ENCODE measurements at regions not wholly inside any gene's neighbourhood (a gene's known extent, or its start where the extent isn't known, plus 50 kb on each side); places are given as distances from the start of the nearest gene placed in this dataset.

GRCh38 chr19:33872445-33873320, 76.0 kb downstream of the KCTD15 start:
- DNase-seq (ENCODE audit: low spot score): no peak
- TF ChIP-seq CTCF (IDR thresholded peaks at IDR 0.05; ENCODE audit: poor library complexity, severe bottlenecking): no peak
- H3K36me3 ChIP-seq (ENCODE audit: low read depth): no peaks in the 10 kb centered on the region
- H3K27ac ChIP-seq (ENCODE audit: poor library complexity, severe bottlenecking): no peak overlapping the region
- H3K9me3 ChIP-seq (ENCODE audit: severe bottlenecking): no peaks in the 10 kb centered on the region
- H3K4me1 ChIP-seq (ENCODE audit: insufficient read depth, poor library complexity, severe bottlenecking): no peaks in the 10 kb centered on the region
- ATAC-seq (ENCODE audit: low read depth): peak; percentile 19; the same call in 1 of the 3 replicates
- no peak overlapping the region for H3K4me3 ChIP-seq (ENCODE audit: severe bottlenecking)
- no peaks in the 10 kb centered on the region for H3K27me3 ChIP-seq (ENCODE audit: insufficient read depth, poor library complexity, severe bottlenecking)

GRCh38 chr19:33875071-33875470, 78.4 kb downstream of the KCTD15 start:
- H3K4me1 ChIP-seq (ENCODE audit: insufficient read depth, poor library complexity, severe bottlenecking): no peaks in the 10 kb centered on the region
- no peaks in the 10 kb centered on the region for H3K9me3 ChIP-seq (ENCODE audit: severe bottlenecking)
- no peak for TF ChIP-seq CTCF (IDR thresholded peaks at IDR 0.05; ENCODE audit: poor library complexity, severe bottlenecking)

GRCh38 chr19:33876192-33876591, 79.5 kb downstream of the KCTD15 start:
- Histone ChIP-seq H3K9me3 (ENCODE audit: severe bottlenecking) (no peaks in the 10 kb centered on the region), H3K27me3 (ENCODE audit: insufficient read depth, poor library complexity, severe bottlenecking) (no peaks in the 10 kb centered on the region), H3K4me1 (ENCODE audit: insufficient read depth, poor library complexity, severe bottlenecking) (no peaks in the 10 kb centered on the region), H3K27ac (ENCODE audit: poor library complexity, severe bottlenecking) (no peak overlapping the region), H3K4me3 (ENCODE audit: severe bottlenecking) (no peak overlapping the region), H3K36me3 (ENCODE audit: low read depth) (no peaks in the 10 kb centered on the region)
- DNase-seq (ENCODE audit: low spot score): no peak
- no peak for TF ChIP-seq CTCF (IDR thresholded peaks at IDR 0.05; ENCODE audit: poor library complexity, severe bottlenecking)
- ATAC-seq (ENCODE audit: low read depth): no peak

More at GRCh38 chr19:33875071-33875470, 78.4 kb downstream of the KCTD15 start:
- no peak for ATAC-seq (ENCODE audit: low read depth)
- H3K27ac ChIP-seq (ENCODE audit: poor library complexity, severe bottlenecking): no peak overlapping the region
- no peak overlapping the region for H3K4me3 ChIP-seq (ENCODE audit: severe bottlenecking)
- H3K27me3 ChIP-seq (ENCODE audit: insufficient read depth, poor library complexity, severe bottlenecking): no peaks in the 10 kb centered on the region
- H3K36me3 ChIP-seq (ENCODE audit: low read depth): no peaks in the 10 kb centered on the region
- DNase-seq (ENCODE audit: low spot score): no peak

GRCh38 chr19:33878030-33878544, 81.4 kb downstream of the KCTD15 start:
- Histone ChIP-seq H3K4me1 (ENCODE audit: insufficient read depth, poor library complexity, severe bottlenecking) (no peaks in the 10 kb centered on the region), H3K27ac (ENCODE audit: poor library complexity, severe bottlenecking) (no peak overlapping the region), H3K4me3 (ENCODE audit: severe bottlenecking) (no peak overlapping the region), H3K9me3 (ENCODE audit: severe bottlenecking) (no peaks in the 10 kb centered on the region), H3K27me3 (ENCODE audit: insufficient read depth, poor library complexity, severe bottlenecking) (no peaks in the 10 kb centered on the region), H3K36me3 (ENCODE audit: low read depth) (no peaks in the 10 kb centered on the region)
- ATAC-seq (ENCODE audit: low read depth) (no peak), DNase-seq (ENCODE audit: low spot score) (no peak)
- no peak for TF ChIP-seq CTCF (IDR thresholded peaks at IDR 0.05; ENCODE audit: poor library complexity, severe bottlenecking)
